AG09309 (cell line): ENCODE measurements at regions not wholly inside any gene's neighbourhood (a gene's known extent, or its start where the extent isn't known, plus 50 kb on each side); places are given as distances from the start of the nearest gene placed in this dataset.
"Not testable (repeated sequence)": the region's sequence is repeated elsewhere in the genome, so short reads cannot be mapped to it uniquely, and the experiment has no call there.

Source experiments
- DNase-seq: peaks from one replicate; pipeline ENCODE4 v3.0.0-alpha.2; 2010; ENCODE audit warnings: low read depth
- H3K4me3 ChIP-seq: 2 replicates; pipeline ENCODE4 v1.5.1; 2011; ENCODE audit warnings: mild to moderate bottlenecking, low read depth, low read length, moderate library complexity; ENCODE audit not compliant: control insufficient read depth
- TF ChIP-seq, protein P1 (sequence below): IDR thresholded peaks from 2 replicates; pipeline ENCODE4 v1.5.1; 2011; ENCODE audit warnings: mild to moderate bottlenecking, low read depth, low read length, inconsistent platforms; ENCODE audit not compliant: insufficient read depth, control insufficient read depth; ENCODE audit errors: missing control alignments

DNA sequence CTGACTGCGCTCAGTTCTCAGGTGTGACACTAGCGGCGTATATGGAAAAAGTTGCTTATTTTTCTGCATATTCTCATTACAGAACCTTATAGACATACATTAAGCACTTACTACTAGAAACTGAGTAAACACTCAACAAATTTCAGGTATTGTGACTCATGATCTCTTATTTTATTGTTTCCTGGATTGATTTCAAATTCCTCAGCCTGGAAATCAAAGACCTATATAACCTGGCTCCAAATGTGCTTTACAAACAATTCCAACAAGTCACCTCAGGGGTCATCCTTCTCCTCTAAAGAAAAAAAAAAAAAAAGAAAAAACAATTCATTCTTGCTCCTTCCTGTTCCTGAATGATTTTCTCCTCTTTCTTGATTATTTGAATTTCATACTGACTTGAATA, 152.3 kb downstream of the ADAM29 start:
- DNase-seq = no peak
- H3K4me3 ChIP-seq = no peak overlapping the region
- TF ChIP-seq, protein P1, sequence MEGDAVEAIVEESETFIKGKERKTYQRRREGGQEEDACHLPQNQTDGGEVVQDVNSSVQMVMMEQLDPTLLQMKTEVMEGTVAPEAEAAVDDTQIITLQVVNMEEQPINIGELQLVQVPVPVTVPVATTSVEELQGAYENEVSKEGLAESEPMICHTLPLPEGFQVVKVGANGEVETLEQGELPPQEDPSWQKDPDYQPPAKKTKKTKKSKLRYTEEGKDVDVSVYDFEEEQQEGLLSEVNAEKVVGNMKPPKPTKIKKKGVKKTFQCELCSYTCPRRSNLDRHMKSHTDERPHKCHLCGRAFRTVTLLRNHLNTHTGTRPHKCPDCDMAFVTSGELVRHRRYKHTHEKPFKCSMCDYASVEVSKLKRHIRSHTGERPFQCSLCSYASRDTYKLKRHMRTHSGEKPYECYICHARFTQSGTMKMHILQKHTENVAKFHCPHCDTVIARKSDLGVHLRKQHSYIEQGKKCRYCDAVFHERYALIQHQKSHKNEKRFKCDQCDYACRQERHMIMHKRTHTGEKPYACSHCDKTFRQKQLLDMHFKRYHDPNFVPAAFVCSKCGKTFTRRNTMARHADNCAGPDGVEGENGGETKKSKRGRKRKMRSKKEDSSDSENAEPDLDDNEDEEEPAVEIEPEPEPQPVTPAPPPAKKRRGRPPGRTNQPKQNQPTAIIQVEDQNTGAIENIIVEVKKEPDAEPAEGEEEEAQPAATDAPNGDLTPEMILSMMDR = no peak

DNA sequence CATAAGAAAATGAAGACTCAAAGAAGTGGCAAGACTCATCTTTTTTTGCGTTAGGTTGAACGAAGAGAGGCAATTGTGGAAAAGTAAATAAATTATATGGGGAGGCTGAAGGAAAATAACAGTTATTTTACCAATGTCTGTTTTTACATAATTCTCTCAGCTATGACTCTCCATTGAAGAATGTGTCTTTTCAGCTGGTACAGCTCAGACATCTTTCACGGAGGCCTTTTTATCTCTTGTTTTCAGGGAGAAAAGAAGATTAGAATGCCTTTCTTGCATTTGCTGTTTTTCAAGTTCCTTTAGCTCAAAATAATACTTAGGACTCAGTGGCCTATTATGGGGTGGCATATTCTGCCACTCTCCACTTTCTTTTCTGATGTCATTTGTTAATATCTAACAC, 153.0 kb downstream of the ADAM29 start:
- H3K4me3 ChIP-seq = no peak overlapping the region
- TF ChIP-seq, protein P1 = no peak
- no peak for DNase-seq

DNA sequence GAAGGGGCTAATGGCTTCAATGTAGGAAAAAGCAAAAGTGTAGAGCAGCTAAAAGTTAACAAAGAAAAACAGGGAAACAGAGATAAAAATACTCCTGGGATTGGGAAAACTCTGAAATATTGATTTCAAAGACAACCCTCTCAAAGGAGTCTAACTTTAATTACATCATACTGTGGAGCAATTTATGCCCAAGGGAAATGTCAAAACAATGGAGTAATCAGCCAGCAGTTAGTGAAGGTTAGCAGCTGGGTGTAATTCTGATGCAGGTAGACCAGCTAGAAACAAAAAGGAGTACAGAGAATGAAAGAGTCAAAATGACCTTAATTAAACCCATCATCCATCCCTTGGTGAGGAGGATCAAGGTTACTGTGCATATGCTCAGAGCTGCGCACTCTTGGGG, 169.0 kb downstream of the ADAM29 start:
- no peak for DNase-seq
- TF ChIP-seq, protein P1 = no peak
- no peak overlapping the region for H3K4me3 ChIP-seq

DNA sequence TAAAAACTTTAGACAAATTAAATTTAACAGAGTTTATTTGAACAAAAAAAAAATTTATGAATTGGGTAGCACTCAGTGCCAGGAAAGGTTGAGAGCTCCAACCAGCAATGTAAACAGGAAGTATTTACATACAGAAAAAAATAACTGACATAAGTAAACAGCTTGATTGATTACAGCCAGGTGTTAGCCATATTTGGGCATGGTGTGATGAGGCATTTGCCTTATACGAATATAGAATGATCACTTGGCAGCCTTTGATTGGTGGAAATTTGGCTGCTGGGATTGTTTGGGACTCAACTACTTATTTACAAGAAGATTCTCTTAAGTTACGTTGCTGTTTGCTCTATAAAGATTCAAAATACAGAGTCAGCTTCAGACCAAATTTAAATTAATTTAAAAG, 172.0 kb downstream of the ADAM29 start:
- TF ChIP-seq, protein P1 = no peak
- no peak overlapping the region for H3K4me3 ChIP-seq
- DNase-seq = no peak

DNA sequence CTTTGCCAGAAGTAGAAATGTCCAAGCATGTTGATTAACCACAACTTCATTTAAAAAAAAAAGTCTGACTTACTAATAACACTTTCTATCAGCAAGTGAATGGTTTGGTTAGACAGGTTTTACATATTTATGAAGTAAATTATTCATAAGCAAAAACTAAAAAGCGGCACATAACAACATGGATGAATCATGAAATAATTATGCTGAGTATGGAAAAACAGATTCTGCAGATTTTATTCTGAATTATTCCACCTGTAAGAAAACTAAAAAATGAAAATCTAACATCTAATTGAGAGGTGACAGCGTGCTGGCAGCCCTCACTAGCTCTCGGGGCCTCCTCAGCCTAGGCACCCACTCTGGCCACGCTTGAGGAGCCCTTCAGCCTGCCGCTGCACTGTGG, 173.5 kb downstream of the ADAM29 start:
- H3K4me3 ChIP-seq = no peak overlapping the region
- TF ChIP-seq, protein P1 = no peak
- DNase-seq = no peak

DNA sequence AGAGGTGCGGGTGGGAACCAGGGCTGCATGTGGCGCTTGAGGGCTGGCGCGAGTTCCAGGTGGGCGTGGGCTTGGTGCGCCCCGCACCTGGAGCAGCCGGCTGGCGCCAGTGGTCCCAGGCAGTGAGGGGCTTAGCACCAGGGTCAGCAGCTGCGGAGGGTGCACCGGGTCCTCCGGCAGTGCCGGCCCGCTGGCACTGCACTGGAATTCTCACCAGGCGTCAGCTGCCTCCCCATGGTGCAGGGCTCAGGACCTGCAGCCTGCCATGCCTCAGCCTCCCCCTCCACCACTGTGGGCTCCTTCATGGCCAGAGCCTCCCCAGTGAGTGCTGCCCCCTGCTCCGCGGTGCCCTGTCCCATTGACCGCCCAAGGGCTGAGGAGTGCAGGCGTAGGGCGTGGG, 174.0 kb downstream of the ADAM29 start:
- H3K4me3 ChIP-seq = no peak overlapping the region
- TF ChIP-seq, protein P1 = no peak
- DNase-seq = no peak

DNA sequence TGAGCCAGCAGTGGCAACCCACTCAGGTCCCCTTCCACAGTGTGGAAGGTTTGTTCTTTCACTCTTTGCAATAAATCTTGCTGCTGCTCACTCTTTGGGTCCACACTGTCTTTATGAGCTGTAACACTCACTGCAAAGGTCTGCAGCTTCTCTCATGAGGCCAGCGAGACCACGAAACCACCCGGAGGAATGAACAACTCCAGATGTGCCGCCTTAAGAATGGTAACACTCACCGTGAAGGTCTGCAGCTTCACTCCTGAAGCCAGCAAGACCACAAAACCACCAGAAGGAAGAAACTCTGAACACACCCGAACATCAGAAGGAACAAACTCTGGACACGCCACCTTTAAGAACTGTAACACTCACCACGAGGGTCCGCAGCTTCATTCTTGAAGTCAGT, 174.9 kb downstream of the ADAM29 start:
- not testable (repeated sequence) for DNase-seq, H3K4me3 ChIP-seq

DNA sequence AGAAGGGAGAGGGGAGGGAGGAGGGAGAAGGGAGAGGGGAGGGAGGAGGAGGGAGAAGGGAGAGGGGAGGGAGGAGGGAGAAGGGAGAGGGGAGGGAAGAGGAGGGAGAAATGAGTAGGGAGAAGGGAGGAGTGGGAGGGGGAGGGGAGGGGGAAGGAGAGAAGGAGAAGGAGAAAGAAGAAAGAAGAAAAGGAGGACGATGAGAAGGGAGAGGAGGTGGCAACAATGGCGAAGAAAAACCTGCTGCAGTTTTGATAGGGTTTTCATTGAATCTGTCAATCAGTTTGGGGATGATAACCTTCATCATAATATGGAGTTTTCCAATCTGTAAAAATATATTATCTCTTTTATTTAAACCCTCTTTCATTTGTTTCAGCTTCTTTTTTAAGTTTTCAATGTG, 185.2 kb downstream of the ADAM29 start:
- H3K4me3 ChIP-seq = no peak overlapping the region
- DNase-seq = no peak
- TF ChIP-seq, protein P1 = no peak
